GM19238 (cell line): ENCODE measurements at regions not wholly inside any gene's neighbourhood (a gene's known extent, or its start where the extent isn't known, plus 50 kb on each side); places are given as distances from the start of the nearest gene placed in this dataset.

Experiments used
- DNase-seq: peaks from one replicate; pipeline ENCODE4 v3.0.0; 2011; ENCODE audit warnings: low spot score; ENCODE audit not compliant: insufficient read length

DNA sequence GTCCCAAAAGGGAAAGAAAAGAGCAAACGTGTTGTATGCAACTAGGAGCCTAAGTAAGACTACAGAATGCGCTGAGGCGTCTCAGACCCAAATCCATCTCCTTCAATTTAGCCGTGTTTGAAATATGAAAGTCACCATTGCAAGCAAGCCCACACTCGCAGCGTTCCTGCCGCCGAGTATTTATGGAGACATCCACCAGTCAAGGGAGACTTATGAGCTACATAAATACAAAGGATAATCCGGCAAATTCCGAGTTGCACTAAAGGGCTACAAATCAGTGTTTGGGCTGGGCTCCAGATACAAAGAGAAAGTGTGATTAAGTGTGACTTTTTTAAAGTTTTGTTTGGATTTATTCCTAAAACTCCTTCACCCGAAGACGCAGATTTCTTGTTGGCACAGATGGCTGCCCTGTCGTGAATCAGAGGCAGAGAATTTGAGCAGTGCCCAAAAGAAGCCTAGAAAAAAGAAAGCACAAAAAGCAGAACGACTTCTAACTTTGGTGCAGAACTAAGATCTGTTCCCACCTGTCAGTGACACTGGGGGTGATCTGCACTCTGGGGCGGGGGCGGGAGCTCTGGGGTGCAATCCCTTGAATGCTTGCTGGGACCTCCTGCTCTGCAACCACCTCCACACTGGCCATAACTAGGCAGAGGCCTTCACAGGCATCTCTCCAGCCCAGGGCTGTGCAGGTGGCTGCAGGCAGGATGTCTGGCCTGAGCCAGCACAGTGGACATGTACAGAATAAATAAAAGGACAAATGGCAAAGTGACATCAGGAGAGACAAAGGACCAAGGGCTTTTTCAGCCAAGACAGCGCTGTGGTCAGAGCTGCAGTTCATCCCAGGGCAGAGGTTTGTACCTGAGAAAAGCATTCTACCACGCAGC is 489.7 kb downstream of the NPHP4 start:
- DNase-seq: no peak

DNA sequence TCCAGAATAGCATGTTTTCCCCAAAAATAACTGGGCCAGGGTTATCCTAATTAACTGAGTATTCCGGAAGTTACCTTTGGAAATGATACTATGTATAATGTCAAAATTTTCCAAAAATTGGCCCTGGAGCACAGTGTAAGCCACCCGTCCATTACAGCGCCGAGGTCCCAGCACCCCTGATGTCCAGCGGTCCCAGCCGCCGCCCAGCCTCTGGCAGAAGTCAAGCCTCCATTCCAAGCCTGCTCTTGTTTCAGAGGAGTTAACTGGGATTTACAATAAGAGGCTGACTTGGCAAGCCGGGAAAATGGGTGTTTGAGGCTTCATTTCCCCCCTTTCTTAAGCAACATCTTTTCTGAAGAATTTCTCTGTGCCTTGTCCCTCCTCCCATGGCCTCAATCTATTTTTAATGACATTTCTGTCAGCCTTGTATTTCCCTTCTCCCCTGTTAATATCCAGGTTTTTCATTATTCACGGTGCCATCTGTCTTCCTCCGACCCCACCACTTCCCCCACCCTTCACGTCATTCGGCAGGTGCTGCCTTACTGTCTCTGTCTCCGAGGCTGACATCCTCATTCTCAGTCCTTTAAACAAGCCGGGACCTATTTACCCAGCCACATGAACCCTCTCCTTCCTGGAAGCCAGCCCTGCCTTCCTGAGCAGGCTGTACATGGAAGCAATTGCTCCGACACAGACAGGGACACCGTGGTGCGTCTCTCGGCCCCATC is 490.9 kb downstream of the NPHP4 start:
- DNase-seq: no peak

DNA sequence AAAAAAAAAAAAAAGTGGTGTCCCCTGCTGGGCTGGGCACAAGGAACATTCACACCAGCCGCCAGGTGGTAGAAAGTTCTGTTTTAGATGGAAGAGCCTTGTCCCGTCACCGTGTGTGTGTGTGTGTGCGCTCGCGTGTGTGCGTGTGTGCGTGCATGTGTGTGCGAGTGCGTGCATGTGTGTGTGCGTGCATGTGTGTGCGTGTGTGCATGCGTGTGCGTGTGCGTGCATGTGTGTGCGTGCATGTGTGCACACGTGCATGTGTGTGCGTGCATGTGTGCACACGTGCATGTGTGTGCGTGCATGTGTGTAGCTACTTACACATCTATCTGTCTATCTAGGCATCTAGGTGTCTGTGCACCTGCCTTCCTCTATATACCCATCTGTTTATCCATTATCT is 491.7 kb downstream of the NPHP4 start:
- no peak for DNase-seq

DNA sequence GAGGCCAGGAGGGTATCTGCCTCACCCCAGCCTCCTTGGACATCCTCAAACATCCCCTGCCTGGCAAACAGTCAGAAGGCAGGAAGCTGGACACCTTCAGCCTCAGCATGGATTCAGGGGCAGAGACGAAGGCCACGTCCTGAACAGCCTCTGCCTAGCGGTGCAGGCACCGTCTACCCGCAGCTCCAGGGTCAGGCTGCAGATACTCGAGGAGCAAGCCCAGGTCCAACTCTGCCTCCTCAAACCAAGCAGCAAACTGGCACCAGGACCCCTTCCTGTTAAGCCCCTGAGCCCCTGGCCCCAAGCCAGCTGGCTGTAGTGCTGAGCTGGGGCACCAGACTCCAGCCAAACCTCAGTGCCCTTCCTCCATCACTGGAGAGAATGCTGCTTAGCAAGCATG is 494.7 kb downstream of the NPHP4 start:
- no peak for DNase-seq

DNA sequence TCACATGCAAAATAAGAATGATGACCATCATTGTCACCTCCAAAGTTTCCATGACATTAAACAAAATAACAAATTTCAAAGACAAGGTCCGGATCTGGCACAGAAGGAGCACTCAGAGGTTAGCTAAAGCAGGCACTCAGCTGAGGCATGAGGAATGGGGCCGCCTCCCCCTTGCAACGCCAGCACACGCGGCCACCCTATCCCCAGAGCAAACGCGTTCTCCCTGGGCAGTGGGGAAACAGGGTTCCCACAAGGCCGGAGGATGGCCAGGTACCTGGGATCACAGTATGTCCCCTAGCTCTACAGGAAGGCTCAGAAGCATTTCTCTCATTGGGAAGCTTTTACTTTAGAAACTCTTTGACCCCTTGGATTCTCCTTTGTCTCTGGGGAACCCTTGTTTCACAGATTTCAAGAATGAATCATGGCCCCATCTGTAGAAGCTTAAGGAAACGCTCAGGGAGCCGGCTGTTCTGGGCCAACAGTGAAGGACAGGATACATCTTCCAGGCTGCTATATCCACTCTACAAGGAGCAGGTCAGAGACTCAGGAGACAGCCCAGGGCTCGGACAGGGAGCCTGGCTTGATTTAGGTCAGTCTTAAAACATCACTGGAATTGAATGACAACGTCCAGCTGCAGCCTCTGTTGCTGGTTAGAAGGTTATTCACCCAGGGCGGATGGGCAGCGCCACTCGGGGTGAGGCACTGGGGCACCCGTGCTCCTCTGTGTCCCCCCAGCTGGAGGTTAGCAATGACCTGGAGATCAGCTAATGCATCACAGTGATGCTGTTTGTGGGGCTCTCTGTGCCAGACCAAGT is 496.4 kb downstream of the NPHP4 start:
- DNase-seq: no peak

DNA sequence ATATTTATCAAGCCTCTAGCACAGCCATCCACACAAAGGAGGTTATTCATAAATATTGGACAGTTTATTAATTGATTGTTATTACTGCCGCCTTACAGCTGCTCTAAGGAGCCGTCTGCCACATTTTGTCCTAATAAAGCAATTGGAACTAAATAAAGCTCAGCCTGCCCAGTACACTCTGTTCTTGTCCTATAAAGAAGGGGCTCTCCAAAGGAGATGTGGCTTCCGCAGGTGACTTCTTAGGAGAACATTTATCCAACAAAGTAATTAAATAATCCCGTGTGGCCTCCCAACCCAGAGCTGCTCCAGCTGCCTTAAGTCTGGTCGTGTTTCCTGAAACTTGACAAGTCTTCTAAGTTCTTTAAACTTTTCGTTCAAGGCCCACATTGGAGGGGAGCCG is 497.7 kb downstream of the NPHP4 start:
- no peak for DNase-seq

DNA sequence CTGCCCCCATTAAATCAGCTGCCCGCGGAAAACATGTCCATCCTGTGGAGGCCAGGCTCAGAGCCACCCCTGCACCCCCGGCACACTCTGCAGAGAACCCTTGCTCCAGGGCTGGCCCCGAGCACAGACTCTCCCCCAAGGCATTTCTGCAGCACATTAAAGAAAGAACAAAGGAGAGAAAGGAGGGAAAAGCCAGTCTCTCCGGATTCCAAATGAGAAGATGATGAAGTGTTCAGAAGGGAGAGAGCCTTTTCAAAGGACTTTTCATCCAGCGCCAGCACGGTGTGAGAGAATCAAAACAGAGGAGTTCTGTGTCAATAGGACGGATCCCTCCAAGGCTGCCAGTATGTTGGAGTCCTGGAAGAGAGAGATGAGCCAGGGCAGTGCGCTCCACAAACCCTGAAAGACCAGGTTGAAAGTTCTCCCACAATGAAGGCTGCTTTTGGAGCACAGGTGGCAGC is 498.3 kb downstream of the NPHP4 start:
- DNase-seq: no peak

DNA sequence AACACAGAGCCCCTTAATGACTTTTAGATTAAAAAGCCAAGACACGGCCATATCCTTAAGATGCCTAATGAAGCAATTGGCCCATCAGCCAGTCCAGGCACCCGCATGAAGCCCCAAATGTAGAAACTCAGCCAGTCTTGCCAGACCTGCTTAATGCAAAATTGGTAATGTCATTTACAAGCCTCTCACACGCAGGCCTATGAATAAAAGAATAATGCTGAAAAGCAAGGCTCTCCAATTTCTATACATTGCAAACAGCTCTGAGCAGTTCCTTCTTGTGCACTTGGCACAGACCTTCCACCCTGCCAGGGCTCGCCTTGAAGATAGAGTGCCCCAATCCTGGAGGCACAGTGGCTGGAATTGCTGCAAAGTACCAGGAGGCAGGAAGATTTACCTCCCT is 498.9 kb downstream of the NPHP4 start:
- no peak for DNase-seq

DNA sequence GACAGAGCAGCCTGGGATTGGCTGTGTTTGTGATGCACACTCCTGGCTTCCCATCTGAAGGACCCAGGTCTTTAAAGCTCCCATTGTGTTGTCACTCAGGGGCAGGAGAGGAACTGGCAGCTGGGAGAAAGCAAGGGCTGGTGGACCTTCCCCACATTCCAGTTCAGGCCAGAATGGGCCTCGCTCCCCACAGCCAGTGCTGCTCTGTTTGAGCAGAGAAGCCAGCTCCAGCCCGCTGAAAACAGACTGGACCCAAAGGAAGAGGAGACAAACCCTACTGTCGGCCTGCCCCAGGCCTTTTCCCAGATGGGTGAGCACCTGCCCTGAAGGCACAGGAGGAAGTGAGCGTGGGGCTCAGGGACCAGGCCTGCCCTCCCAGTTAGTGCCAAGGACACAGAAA is 499.4 kb downstream of the NPHP4 start:
- no peak for DNase-seq

DNA sequence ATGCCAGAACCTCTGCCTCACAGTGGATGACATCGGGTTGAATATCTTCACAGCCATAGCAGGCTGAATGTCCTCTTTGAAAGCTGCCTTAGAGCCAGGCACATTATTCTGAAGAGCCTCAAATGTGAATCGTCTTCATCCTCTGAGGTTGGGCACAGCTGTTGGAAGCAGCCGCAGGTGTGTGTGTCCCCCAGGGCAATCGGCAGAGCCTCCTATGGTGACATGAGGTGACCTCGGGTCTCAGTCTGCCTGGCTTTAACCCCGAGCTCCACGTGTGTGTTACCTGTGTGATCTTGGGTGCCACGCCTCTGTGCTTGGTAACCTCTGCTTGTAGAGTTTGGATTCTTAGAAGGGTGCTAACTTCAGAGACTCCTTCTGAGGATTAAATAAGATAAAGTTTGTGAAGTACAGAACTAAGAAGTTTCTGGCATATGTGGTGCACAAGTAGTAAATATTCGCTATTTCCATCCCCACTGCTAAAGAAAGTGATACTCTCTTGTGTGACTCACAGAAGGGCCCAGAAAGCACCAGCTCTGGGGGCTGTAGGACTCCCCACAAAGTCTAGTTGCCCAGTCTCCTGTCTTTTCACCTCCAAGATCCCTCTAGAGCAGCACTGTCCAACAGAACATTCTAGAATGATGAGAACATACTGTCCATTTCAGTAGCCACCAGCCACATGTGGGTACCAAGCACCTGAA is 500.9 kb downstream of the NPHP4 start:
- no peak for DNase-seq

DNA sequence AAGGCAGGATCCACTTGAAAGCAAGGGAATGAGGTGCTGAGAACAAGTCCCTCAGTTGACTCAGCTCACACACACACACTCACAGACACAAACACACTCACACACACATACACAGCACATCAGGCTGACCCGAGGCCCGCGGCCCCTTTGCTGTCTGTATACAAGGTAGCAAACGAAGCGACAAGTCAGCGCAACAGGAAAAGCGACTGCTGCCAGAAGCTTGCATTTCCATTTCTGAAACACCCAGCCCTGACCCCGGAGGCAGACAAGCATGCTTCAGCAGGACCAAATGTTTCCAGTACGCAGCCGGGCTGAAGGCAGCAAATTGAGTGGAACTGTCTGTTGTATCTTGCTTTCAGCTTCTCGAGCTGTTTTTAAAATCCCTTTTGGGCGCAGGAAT is 501.6 kb downstream of the NPHP4 start:
- no peak for DNase-seq

DNA sequence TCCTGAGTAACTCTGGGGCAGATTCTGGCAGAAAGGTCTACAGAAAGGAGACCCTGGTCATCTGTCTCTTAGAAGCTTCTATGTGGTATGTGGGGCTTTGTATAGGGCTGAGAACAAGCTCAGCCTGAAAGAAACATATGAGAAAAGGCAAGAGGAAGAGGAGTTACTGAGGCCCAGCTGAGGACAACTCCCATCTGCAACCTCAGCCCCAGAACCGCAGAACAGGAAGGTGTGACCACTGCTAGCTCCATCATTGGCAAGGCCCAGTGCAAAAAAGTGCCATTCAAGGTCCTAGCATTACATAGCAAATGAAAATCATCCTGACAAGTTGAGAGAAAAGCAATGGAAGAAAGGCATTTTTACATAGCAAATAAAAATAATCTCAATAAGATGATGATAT is 503.8 kb downstream of the NPHP4 start:
- no peak for DNase-seq

DNA sequence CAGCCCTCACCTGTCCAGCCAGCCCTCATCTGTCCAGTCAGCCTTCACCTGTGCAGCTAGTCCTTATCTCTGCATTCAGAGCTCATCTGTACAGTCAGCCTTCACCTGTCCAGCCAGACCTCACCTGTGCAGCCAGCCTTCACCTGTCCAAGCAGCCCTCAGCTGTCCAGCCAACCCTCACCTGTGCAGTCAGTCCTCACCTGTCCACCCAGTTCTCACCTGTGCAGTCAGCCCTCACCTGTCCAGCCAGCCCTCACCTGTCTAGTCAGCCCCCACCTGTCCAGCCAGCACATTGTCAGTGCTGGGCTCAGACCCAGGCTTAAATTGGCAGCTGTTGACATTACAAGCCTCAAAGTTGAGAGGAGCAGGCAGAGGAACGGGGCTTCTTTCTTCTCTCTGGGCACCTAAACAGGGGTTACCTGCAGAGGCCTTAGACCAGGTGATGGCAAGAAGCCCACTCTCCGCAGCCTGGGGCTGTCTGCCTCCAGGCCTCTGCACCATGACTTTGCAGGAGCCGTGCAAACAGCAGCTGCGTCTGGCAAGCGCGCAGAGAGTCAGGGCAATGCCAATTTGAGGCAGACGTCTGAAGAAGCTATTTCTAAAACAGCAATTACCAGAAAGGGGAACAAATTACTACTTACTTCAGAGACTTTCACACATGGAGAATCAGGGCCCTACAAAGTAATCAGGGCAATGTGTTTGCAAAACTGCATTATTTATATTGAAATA is 506.1 kb downstream of the NPHP4 start:
- DNase-seq: no peak

DNA sequence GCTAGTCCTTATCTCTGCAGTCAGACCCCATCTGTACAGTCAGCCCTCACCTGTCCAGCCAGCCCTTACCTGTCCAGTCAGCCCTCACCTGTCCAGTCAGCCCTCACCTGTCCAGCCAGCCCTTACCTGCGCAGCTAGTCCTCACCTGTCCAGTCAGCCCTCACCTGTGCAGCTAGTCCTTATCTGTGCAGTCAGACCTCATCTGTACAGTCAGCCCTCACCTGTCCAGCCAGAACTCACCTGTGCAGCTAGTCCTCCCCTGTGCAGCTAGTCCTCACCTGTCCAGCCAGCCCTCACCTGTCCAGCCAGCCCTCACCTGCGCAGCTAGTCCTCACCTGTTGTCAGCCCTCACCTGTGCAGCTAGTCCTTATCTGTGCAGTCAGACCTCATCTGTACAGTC is 506.8 kb downstream of the NPHP4 start:
- DNase-seq: no peak

DNA sequence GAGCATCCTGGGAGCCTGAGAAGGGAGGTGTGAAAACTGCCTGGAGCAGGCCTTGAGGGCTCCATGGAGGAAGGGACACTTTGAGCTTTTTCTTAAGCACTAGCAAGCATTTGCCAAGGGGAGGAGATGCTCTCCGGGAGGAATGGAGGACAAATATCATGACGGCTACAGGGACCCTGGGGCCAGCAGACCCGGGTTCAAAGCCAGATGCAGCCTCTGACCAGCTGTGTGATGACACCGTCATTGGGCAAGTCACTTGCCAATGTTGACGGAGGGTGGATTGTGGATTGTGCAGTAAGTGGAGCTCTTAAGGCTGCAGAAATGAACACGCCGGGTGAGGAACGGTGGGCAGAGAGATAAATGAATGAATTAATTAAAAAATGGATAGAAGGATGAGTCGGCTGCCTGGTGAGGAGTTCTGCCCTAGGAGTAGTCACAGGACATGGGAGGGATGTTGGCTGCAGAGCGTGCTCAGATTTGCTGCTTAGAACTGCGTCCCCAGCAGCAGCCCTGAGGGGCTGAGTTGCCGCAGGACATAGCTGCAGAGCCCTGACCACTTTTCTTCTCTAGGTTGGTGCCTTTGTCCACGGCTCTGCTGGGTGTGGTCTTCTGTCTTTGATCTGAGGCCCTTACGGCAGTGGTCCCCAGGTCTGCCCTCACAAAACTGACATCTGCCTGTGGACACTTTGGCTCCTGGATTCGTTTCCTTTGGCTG is 507.6 kb downstream of the NPHP4 start:
- no peak for DNase-seq

DNA sequence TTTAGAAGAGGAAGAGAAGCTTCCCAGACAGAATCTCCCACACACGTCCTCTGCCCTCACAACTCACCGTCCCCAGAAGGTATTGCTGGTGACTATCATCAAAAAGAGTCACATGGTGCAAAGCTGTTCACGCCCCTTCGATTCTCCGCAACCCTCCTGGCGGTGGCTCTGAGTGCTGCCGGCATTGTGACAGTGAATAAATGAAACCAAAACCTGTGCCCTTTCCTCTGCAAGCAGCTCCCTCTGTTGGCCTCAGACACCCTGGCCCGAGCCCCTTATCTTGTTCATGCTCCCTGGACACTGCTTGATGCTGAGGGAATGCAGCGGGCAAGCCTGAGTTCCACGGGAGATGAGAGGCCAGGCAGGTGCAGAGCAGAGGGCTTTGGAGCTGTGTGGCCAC is 510.3 kb downstream of the NPHP4 start:
- peak; percentile 9 for DNase-seq

DNA sequence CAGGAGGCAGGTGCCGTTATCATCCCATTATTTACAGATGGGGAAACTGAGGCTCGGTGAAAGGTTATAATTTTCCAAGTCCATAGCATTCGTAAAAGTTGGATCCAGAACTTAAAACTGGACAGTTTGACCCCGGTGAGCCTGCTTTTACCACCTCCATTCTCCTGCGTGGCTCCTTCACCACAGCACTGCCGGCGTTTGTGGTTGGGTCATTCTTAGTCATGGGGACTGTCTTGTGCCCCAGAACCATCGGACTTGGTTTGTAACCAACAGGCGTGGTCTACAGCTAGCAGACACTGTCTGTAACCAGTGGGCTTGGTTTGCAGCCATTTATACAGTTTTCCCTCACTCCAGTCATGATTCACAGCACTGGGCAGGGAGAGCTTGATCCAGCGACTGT is 511.3 kb downstream of the NPHP4 start:
- DNase-seq: no peak

DNA sequence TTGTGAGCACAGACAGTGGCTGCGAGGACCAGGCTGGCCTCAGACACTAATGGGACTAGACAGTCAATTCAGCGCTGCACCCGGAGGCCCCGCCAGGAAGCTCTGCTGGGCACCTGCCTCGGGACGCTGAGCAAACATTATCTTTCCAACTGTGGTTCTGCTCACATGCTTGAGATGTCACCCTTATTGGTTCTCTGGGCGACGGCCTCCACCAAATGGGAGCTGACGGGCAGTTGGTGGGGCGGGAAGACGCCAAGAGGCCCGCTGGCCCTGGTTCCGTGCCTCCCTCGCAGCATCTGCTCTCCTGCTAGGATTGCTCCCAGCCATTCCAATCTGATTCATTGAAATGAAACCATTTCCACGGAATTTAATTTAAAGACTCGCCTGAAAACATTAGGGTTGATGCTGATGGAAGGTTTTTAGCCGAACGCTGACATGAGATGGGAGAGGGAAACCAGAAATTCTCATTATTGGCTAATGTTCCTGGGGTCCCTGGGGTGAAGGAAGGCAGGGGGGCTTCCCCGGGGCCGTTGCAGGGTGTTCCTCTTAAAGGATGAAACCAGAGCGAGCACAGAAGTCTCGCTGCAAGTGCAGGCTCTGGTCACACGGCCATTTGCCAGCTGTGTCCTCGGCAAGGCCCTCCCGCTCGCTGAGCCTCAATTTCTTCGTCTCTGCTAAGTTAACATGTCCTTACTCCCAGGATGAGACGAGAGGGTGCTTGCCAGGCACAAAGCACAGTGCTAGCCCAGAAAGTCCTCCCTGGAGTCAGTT is 512.2 kb downstream of the NPHP4 start:
- DNase-seq: no peak

DNA sequence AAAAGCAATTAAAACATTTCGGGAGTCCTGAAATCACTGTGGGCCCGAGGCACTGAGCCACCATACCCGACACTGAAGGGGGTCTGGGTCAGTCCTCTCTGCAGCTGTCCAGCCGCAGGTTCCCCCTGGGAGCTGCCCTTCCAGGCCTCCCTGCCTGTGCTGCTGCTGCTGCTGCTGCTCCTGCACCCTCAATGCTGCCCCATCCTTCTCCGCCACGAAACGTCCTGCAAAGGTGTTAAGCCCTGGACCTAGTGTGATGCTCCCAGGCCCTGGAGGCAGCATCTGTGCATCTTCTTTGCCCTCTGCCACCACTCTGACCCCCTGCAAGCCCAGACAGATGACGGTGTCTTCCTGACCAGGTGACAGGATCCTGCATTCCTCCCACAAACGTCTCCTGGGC is 513.3 kb downstream of the NPHP4 start:
- no peak for DNase-seq
